ENCODE measurements at regions not wholly inside any gene's neighbourhood (a gene's known extent, or its start where the extent isn't known, plus 50 kb on each side); places are given as distances from the start of the nearest gene placed in this dataset.

DNA sequence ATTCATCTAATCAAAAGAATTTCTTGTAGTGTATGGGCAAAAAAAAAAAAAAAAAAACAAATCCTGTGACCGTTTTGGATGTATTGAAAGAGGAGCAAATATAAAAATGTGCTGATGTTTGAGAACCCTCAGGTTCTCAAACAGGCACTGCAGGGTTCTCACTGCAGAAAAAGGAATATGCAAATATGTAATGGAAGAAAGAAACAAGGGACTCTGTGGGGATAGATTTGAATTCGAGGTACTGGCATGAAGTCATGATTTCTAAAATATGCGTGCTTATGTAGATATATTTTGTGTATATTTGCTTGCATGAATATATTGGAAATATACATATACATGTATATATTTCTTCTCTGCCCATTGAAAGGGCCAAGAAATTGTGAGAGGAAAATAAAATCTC lies 365.0 kb upstream of the RUNX1 start:
- DNase-seq: no peak

DNA sequence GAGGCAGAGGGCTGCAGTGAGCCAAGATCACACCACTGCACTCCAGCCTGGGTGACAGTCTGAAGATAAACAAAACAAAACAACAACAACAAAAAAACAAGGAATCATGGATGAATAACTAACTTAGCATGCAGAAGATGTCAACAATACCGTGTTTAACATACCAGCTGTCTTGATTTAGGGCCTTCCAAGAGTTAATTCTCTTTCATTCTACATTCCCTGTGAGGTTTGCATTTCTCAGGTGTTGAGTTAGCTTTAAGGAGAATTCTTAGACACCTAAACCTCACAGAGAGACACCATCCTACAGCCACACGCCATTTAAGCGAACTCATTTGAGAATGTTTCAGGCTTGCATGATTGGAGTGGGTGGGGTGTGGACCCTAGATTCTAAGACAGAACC lies 363.1 kb upstream of the RUNX1 start:
- DNase-seq: no peak

DNA sequence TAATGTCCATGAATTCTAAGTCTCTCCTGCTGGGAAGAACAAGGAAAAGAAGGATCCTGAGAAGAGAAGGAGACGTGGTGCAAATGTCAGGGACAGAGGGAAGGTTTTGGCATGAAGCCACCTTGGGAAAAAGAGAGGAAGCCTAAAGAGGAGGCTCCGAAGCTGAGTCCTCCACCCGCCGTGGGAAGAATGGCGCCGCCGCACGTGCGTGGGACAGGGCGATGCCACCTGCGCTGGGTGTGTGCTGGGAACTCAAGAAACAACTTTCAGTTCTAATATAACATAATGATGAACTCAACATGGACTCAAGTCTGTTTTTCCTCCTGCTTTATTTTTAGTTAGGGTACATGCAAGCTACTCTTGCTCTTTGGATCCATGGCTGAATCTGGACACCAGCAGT lies 362.3 kb upstream of the RUNX1 start:
- DNase-seq: no peak

DNA sequence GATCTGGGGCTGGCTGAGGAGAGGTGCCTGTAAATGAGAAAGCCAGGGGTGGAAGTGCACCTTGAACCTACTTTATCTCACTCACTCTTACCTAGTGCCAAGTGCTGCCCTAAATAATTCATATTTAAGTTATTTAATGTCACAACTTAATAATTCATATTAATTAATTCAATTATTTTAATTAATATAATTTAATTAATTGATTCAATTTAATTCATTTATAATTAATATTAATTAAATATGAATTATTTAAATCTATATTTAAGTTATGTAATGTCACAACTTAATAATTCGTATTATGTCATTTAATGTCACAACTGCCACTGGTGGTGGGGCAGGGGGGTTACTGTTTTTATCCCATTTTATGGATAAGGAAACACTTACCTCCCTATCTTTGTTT lies 361.6 kb upstream of the RUNX1 start:
- no peak for DNase-seq

DNA sequence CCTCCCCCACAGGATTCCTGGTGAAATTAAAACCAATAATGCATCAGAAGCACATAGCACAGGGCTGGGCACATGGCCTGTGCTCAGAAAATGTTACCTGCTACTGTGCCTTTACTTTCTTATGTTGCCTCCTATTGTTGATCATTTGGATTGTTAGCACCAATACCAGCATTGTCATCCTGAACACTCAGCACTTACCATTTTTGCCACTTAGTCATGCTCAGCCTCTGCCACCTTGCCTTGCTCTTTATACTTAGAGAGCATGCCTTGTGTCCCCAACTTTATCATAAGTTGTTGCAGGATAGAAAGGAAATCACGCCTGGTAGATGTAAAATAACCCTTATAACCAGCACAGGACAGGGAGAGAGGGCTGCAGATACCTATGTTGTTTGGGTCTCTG lies 361.0 kb upstream of the RUNX1 start:
- no peak for DNase-seq

DNA sequence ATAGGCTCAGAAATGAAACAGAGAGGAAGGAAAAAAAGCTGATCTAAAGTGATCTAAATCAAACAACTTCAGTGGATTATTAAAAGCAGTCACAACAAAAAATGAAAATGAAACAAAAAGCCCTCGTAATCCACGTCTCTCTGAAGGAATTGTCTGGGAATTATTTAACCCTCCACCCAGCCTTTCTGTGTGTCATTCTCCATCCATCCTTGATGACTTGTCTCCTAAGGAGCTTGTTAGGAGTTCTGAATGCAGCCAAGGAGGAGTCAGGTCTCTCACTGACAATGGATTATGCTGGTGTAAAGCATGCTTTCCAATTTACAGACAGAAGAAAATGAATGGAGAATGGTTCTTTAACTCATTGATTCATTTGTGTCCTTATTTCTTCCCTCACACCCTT lies 359.3 kb upstream of the RUNX1 start:
- no peak for DNase-seq

DNA sequence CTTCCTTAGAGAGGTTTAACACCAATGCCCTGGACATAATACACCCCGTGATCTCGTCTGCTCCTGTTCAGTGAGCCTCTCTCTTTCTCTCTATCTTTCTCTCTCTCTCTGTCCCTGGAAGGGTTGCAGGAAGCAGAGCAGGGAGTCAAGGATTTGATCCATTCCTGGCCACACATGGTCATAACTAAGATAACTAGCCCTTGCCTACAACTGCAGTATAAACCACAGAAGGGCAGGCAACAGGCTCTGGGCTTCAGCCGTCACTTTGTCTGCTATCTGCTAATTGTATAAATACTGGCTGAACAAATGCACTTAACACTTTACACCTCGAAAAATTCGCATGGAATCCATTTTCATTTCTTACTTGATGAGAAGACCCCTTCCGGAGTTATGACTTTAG lies 357.5 kb upstream of the RUNX1 start:
- no peak for DNase-seq

DNA sequence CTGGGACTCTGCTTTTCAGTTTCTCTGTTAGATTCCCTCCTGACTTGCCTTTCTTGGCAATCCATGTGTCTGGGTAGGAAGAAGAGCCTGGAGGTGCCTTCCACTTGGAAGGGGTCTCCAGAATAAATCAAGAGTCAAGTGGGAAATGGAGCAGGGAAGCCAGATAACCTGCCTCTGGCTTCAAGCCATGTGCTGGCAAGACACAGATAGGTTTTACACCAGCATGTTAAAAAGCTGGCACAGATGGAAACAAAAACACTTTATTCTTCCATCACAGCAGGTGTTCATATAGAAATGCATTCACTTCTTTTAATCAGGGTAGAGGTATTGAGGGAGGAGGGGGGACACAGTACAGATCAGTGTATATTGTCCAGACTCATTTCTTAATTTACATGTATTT lies 356.9 kb upstream of the RUNX1 start:
- DNase-seq: no peak

DNA sequence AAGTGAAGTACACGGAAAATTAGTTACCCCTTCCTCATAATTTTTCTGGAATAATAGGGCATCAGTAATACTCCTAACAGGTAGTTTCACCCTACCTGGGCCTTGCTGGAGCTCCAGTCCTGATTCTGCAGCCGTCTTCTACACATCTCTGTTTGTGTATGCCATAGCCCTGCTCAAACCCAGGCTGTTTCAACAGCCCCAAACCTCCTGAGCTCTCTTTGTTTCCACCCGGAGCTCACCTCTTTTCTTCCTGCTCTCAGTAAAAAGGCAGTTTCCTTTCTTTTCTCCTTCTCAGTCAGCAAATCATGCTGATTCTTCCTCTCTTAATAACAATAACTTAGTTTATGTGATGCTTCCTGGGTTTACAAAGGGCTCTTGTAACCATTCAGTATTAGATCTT lies 355.1 kb upstream of the RUNX1 start:
- DNase-seq: no peak

DNA sequence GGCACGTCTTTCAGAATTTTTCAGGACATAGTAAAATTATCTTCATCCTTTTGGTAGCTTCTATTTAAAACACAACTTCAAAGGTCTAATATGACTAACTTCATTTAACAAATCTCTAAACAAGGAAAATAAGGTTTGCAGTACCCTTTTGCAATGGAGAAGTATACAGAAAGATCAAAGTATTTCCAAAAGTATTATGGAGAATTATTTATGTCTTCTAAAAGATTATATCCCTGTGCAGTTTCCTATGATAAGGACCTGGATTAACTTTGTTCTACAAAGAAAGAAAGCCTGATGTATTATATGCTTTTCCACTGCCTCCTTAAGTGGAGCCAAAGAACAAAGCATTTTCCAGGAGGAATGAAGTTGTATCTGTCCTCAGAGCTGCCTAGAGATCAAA lies 353.0 kb upstream of the RUNX1 start:
- DNase-seq: no peak

DNA sequence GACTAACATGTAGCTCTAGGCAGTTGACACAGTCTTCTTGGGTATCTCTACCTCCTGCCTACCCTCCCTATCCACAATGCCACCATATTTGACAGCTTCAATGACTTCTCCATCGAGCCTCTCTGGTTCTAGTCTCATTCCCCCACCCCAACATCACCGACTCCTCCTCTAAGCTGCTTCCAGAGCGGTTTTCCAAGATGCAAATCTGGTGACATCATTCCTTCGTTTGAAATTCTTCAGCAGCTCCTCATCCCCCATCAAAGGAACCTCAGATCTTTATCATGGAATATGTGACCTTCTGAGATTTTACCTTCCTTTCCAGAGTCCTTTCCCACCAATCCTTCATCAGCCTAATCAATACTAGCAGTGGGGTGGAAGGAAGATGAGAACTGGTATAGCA lies 352.4 kb upstream of the RUNX1 start:
- DNase-seq: no peak

DNA sequence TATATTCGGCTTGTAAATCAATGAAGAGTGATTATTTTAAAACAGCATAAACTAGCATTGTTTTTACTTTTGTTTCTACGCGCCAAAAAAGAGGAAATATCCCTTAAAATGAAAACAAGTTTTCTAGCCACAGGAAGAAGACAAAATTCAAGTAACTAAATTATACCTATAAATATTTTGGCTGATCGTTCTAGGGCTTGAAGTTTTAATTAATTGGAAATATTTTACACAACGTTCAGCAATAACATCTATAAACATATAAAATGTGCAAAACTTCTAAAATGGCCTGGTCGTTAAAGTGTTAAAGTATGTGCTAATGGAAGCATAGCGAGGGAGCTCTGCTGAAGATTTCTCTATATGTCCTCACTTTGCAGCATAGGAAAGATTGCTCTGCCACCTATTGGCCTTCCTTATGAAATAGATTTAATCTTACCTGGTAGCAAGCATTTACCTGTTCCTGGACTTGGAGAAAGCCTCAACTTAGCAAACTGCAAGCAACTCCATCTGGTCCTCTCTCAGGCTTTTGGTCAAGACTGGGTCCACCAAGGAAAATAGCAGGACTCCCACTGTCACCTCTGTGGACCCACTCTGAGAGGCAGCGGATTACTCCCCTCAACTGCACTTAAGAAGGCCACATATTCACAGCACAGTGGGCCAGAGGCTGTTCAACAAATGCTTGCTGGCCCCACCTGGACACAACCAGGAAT lies 351.3 kb upstream of the RUNX1 start:
- no peak for DNase-seq

DNA sequence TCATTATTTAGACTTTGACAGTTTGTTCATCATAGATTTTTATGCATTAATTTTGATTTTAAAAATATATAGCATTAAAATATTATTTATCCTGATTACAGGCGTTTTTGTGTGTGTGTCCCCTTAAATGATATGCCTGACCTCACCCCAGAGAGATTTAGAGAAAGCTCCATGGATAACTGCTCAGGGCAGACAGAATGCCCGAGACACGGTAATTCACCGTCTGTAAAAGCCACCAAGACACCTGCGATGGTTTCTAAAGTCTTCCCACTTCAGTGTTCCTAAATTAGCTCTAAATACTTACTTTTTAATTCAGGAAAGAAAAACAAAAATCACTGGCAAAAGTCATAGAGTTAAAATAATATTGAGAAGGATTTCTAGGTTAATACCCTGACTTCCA lies 350.6 kb upstream of the RUNX1 start:
- no peak for DNase-seq

DNA sequence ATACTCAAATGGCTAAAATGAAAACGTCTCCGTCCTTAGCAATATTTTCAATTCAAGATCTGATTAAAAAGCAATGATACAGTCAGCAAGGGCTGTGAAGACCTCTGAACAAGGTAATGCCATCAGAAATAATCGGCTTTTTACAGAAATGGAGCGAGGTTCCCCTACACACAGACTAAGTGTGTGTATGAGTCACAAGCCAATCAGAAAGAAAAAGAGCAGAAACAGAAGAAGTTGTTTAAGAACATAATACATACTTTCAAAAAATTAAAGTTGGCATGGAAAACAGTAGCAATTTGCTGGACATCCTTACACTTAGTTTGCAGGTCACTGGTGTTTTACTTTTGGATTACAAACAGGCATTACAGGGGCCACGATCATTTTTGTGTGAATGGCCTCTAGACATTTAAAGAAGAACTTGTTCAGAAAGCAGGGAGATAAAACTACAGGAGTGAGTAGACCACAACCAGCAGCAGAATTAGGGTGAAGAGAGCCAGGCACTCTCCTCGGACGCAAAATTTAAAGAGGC lies 350.0 kb upstream of the RUNX1 start:
- DNase-seq: no peak

DNA sequence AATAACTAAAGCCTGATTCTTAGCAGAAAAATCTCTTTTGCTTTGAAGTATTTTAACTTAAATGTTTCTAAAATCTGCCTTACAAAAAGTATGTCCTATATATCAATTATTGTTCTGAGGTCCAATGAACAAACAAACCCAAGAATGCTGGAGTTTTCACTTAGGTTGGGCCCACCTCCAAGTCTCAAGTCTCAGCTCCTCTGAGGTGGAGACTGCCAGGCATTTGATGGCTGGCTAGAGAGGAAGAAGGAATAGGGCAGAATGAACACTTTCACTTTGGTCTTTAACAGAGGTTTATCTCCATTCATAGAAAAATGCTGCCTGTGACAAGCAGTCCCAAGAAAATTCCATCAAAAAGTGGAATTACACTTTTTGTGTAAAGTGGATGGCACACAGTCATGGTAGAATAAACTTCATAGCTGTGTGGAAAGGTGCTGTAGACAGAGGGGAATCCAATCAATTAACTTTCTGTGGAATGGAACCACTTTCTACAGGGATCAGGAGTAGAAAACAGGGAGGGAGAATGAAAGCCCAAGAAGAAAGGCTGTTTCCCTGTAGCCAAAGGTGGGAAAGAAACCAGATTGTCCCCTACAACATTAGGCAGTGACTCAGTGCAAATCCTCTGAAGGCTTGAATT lies 349.4 kb upstream of the RUNX1 start:
- DNase-seq: no peak

DNA sequence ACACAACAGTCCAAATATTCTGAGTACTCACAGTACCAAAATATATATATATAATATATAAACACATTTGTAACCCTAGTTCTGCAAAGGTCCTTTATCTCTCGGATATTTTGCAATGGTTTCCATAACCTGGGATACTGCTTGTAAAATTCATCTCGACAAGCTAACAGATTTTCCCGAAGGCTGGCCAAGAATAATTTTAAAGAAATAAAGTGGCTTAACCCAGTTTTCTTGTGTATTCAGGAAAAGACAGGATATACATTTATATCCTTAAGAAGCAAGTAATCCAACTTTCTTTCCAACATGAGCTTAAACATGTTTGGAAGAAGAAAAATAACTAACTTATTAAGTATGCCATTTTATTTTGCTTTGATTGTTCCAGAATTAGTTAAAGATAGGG lies 348.7 kb upstream of the RUNX1 start:
- DNase-seq: no peak

DNA sequence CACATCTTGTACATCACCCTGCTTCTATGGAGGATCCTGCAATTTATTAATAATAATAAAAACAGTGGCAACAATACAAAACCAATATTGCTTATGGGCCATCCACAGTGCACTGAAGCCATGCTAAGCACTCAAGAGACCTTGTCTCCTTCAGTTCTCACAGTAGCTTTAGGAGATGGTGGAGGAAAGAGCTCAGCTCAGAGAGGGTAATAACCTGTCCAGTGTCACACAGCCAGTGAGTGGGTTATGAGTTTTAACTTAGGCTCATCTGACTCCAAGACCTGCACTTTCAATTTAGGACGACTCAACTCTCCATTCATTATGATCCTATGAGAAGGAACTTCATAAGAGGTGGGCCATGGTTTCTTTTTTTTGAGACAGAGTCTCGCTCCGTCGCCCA lies 347.6 kb upstream of the RUNX1 start:
- DNase-seq: no peak

DNA sequence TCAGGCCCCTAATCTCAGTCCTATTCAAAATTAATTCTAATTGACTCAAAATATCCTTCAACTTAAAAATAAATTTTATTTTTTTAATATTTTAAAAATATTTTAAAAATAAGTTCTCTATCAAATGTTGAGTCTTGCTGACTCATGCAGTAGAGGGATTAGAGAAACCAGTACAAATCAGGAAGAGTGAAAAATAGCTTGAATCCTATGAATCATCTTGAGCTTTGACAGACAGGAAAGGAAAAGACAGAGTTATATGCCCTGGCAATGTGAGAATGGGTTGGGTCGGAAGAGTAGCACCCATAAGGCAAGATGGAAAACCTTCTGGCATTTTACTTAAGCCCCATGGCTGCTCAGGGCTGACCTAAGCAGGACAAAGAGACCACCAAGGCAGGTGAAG lies 346.6 kb upstream of the RUNX1 start:
- no peak for DNase-seq

DNA sequence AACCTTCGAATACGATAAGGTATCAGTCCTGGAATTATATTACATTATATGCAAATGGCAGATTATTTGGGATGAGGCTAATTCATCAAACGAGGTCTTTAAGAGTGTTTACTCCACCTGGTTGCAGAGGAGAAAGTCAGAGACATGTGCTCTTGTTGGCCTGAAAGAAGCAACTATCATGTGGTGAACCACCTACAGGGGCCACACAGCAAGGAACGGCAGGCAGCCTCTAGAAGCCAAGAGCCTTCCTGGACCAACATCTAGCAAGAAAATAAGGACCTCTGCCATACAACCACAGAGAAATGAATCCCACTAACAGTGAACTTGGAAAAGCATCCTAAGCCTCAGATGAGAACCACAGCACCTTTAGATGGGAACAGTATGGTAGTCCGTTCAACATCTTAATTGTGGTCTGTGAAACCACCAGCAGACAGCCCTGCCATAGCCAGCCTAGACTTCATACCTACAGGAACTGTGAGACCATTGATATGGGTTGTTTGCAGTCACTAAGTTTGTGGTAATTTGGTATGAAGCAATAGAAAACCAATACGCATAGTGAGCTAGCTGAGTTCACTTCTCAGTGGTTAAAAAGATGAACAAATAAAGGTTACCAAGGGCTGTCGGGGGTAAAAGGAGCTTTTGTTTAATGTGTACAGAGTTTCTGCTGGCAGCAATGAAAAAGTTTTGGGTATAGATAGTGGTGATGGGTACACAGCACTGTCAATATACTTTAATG lies 345.7 kb upstream of the RUNX1 start:
- no peak for DNase-seq

DNA sequence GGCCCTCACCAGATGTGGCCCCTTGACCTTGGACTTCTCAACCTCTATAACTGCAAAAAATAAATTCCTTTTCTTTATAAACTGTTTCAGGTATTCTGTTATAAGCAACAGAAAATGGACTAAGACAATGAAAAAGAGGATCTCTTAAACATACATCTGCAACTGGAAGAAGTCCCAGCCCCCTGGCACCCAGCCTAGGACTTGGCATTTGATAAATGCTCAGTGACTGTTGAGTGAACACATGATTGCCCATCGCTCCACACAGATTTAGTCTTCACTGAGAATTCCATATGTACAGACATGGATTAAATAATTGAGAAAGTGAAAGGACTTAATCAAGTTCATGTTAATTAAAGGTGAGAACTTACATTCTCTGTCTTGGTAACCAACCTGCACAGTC lies 344.9 kb upstream of the RUNX1 start:
- DNase-seq: no peak

DNA sequence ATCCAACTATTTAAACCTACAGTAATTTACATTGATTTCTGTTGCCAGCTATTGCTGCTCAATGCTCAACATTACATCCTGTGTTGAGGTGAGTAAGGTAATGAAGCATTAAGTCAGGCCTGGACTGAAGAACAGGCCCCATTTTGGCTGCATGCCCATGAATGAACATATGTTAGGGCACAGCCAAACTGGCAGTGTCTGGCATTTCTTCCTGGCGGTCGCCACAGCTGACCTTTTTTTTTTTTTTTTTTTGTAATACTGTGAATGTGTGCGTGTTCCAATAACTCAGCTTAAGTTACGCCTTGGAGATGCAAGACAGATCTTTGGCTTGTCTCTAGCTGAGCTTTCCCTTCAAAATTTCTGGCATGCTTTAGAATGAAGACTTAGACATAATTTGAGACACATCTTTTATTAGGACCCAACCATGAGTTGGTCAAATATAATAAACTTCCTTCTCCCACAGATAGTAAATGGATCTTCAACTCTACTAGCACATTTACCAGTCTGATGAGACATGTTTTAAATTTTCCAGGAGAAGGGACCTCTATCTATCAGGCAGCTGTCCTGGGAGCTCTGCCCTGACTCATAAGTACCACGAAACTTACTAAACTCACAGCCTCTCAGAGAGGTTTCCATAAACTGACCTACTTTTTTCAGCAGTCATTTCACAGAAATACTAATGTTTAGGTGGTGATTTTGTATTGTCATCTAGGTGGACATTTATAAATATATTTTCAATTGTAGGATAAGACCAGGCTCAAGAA lies 341.1 kb upstream of the RUNX1 start:
- DNase-seq: no peak

DNA sequence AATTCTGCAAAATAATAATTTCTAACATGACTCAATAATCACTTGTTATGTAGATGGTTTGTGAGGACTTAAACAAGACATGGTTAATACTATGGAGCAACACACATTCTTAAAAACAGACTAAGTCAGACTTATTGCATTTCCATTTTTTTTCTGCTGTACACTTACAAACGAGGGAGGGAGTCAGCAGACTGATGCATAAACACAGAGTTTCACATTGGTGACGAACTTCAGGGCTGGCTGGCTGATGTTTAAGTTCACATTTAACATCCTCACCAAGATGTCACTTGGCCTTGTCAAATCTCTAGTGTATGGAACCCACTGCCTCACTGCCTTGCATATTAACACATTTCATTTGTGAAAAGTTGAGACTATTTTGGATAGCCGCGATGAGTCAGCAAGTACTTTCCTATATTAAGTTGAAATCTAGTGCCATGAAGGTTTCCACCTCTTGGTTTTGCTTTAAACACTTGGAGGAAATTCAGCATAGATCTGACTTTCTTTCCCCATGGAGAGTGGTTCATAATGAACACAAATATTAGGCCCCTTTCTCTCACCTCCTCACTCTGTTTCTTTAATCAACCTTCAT lies 337.5 kb upstream of the RUNX1 start:
- DNase-seq: no peak

DNA sequence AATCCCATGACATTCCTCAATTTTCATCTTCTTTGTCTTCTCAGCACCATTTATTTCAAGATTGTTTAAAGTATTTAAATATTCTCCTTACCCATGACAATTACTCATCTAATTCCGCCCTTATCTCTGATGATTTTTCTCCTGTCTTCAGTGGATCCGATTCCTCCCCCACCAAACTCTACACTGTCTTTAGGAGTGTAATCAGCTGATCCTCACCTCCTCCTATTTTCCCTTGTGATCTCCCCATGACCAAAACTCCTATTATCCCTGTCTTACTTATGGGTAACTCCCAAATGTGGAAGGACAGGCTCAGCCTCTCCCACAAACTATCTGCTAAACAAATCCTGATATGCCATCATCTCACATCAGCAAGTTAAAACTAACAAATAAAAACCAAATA lies 335.3 kb upstream of the RUNX1 start:
- DNase-seq: no peak

Measured in effector CD8-positive, alpha-beta T cell (primary cell).